ENCODE measurements at regions not wholly inside any gene's neighbourhood (a gene's known extent, or its start where the extent isn't known, plus 50 kb on each side); places are given as distances from the start of the nearest gene placed in this dataset.

DNA sequence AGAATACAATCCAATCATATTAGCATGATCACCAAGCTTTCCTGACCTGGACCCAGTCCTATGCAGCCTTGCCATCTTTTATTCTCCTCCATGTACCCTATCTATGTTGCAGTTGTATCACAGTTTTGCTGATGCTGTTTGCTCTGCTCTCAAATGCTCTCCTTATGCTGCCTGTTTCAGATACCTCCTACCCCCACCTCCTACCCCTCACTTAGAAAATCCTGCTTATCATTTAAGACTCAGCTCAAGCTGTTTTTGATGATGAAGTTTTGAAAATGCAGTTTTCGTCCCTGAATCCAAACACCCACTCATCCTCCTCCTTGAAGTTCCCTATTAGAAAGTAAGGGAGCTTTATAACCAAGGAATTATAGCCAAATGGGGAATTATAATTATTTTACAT, 457.4 kb upstream of the ATP2B1 start (continued):
- TF ChIP-seq, protein P1, sequence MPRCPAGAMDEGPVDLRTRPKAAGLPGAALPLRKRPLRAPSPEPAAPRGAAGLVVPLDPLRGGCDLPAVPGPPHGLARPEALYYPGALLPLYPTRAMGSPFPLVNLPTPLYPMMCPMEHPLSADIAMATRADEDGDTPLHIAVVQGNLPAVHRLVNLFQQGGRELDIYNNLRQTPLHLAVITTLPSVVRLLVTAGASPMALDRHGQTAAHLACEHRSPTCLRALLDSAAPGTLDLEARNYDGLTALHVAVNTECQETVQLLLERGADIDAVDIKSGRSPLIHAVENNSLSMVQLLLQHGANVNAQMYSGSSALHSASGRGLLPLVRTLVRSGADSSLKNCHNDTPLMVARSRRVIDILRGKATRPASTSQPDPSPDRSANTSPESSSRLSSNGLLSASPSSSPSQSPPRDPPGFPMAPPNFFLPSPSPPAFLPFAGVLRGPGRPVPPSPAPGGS (IDR thresholded peaks at IDR 0.05; ENCODE audit: borderline replicate concordance, insufficient read depth, low read depth, low read length, poor library complexity, severe bottlenecking): no peak
- TF ChIP-seq RB1 (IDR thresholded peaks at IDR 0.05; ENCODE audit: borderline replicate concordance) (no peak), ZNF384 (IDR thresholded peaks at IDR 0.05; ENCODE audit: borderline replicate concordance, low read depth, low read length) (no peak), HDAC6 (IDR thresholded peaks at IDR 0.05; ENCODE audit: unreplicated experiment) (no peak), SUZ12 (IDR thresholded peaks at IDR 0.05; ENCODE audit: unreplicated experiment) (no peak), CUX1 (IDR thresholded peaks at IDR 0.05; ENCODE audit: insufficient replicate concordance, low read depth, low read length) (no peak), TCF3 (IDR thresholded peaks at IDR 0.05; ENCODE audit: borderline replicate concordance, insufficient read depth, low read depth, low read length) (no peak), EZH2 (IDR thresholded peaks at IDR 0.05; ENCODE audit: borderline replicate concordance, control insufficient read depth, low read depth, low read length) (no peak), TARDBP (IDR thresholded peaks at IDR 0.05; ENCODE audit: borderline replicate concordance) (no peak)

All from GM12878 (cell line).